HG02973 (cell line): ENCODE measurements at regions not wholly inside any gene's neighbourhood (a gene's known extent, or its start where the extent isn't known, plus 50 kb on each side); places are given as distances from the start of the nearest gene placed in this dataset.

Experiments
- ATAC-seq: cut with Tn5 transposase; IDR thresholded peaks from one replicate; pipeline ENCODE4 v1.9.1; 2021; ENCODE audit warnings: moderate library complexity; ENCODE audit not compliant: unreplicated experiment

DNA sequence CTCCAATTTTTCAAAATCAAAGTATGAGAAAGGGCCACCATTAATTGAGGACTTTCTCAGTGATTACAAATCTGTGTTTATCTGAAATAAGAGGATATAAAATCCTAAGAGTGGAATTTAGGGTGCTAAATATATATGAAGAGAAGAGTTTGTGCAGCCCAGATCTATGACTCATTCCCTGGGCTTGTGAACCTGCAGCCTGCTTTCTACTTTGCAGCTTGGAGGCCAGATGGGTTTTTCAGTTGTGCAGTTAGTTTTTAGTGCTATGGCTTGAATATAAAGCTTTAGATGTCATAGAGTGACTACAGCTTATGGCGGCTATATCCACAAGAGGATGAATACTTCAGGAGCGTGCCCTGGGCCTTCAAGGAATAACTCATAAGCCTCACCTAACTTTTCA lies 1391.1 kb downstream of the FSTL5 start:
- ATAC-seq, result no peak

DNA sequence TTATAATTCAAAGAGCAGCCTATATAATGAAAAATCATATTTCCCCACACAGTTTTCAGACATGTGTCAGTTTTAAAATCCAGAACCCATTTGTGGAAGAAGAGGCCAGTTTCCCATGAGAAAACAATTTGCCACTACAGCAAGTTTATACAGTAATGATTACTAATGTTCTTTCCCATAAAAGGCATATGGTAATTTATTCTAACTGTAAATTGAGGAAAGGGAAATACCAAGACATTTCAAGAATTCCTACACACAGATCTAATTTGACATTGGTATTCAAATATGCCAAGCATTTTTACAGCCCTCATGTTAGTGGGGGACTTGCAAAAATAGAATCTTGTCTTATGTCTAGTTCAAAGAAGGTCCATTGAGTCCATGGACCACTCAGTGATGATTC lies 1368.6 kb downstream of the FSTL5 start:
- ATAC-seq, result no peak

DNA sequence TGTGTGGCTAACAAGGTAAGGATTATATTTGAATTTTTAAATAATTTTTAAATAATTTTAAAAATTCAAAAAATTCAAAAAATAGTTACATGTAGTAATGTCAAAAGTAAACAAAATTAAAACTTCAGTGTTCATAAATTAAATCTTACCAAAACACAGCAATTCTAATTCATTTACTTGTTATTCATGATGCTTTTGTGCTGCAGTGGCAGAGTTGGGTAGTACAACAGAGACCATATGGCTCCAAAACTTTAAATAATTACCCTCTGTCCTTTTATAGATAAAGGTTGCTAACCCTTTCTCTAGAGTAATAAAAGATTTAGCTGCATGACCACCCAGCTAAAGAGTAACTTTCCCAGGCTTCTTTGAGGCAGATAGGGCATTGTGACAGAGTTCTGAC lies 1355.6 kb downstream of the FSTL5 start:
- no peak for ATAC-seq

DNA sequence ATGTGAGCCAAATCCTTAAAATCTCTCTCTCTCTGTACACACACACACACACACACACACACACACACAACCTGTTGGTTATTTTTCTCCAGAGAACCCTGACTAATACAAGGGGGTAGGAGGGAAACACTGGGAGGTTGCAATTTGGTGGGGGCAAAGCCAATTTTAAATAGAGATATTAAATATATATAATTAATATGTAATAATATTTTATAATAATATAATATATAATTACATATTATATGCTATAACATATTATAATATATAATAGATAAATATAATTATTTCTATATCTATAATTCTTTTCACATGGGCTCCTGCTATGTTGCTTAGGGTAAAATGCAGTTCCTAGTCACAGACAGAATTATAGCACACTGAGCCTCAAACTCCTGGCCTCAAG lies 1354.2 kb downstream of the FSTL5 start:
- no peak for ATAC-seq

DNA sequence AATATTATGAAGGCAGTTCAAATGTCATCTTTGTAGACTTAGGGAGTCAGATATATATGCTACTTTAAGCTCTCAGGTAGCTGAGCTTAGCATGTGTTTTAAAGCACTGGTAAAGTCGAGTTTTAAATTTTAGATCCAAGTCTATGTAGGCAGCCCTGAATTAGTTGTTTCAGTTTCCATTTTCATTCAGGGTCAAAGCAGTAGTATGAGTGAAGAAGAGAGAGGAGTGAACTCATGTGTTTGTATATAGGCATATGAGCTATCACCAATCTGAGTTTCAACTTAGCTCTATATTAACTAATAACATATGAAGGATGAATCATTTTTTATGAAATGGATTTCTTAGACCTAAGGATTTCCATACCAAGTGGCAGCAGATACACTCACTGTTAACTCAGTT lies 1353.4 kb downstream of the FSTL5 start:
- ATAC-seq, result no peak

DNA sequence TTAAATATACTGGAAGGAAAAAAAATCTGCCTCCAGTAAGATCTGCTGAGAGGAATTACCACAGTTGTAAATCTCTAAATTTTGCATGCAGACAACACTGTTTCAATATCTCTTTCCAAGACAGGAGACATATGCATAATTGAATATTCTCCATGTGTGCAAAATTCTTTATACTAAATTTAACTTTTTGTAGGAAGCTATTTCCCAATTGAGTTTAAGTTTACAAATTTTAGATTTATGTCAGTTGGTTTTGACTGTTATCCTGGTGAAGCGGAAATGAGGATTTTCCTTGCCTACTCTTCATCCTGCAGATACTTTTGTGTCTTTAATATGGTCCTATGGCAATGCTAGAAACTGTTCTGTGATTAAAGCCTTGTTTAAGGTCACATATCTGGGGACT lies 1352.9 kb downstream of the FSTL5 start:
- no peak for ATAC-seq

DNA sequence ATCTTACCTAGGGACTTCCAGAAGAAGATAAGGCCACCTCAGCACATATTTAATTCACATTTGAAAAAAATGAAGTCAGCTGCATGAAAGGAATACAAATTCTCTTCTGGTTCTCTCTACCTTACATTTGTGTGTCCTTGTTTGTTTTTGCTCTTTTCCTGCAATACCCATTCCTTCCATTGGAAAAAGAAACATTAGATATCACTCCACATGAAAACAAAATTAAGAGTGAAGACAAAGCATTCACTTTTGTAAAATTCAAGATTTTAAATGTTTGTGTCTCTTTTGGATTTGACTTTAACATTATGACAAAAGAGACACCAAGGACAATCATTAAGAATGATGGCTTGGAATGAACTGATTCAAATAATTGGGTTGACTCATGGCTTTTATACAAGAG lies 1351.8 kb downstream of the FSTL5 start:
- ATAC-seq, result no peak

DNA sequence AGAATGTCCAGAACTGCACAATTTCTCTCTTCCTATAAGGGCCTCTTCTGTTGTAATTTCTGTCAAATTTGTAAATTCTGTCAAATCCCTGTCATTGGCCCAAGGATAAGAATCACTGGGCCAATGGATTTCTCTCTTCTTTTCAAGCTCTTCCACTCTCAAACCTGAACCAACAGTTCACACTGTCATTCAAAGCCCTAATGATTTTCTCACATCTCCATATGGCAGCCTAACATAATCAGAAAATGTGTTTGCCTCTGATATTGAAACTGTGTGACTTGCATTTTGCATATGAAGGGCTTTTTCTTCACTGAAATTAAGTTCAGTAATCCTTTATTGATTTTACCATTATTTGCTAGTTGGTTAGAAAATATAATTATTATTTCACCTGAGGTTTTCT lies 1349.1 kb downstream of the FSTL5 start:
- ATAC-seq, result no peak

DNA sequence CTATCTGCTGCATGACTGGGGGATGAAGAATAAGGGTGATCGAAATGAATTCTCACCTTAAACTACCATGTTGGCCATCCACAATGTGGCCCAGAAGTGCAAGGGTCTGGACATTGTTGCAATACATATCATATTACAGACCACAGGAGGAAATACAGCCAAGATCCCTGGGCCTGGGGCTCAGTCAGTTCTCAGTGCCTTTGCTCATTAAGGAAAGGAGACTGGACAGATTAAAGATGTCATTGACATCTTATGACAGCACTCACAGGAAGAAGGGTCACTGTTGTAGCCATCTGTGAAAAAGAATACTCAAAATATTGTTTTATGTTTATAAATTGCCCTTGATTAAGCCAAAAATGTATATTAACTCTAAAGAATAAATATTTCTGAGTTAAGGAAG lies 1345.2 kb downstream of the FSTL5 start:
- no peak for ATAC-seq

DNA sequence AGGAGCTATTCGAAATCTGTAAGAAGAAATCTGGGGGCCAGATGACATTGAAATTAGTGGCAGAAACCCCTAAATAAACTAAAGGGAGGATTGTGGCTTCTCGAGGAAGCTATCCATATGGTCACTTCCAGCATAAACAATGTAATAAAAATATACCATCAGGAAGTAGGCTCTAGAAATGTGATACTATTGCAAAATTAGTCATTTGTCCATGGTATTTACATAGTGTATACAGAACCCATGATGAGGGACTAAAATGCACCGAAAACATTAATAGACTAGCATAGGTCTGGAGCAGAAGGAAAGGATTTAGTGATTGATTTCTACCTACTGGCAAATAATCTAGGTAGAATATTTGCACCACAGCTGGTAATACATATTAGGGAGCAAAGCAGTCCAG lies 1344.0 kb downstream of the FSTL5 start:
- no peak for ATAC-seq

DNA sequence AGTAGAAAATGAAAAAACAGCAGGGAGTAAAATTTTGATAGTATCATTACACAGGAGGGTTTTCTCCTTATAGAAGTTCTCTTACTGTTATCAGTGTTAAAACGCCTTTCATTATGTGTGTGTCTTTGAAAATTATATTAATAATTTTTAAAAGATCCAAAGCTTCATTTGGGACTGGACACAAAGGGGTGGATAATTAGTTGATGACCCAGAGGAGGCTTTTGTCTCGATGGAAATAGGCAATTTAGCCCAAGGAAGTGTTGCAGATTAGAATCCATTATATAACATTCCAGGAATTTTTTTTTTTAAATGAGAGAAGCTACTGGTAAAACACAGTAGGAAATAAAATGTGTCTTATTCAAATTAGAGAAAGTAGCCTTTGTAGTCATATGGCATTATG lies 1339.3 kb downstream of the FSTL5 start:
- no peak for ATAC-seq

DNA sequence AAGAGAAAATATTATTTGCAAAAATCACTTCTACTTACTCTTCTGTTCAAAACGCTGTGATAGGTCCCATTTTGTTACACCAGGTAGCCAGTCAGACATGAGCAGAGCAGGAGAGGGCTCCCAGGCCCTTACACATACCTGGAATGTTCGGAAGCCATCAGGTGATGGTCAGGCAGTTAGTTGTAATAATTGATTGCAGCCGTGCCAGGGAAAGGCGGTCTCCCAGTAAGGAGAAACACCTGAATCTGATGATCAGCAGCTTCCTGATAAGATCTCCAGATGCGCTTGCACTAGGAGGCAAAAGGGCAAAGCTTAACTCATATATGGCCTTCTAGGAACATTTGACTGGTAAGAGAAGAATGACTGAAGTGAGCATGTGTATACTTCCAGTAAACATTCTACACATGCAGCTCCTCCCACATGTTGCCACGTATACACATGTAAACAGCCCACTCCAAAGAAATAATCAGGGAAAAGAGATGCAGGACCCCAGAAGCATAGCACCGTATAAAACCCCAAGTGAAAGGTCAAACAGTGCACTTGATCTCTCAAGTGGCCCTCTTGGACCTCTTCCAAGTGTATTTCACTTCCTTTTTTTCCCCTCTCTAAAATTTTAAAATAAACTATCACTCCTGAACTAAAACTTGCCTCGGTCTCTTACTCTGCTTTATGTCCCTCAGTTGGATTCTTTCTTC lies 1338.0 kb downstream of the FSTL5 start:
- no peak for ATAC-seq

DNA sequence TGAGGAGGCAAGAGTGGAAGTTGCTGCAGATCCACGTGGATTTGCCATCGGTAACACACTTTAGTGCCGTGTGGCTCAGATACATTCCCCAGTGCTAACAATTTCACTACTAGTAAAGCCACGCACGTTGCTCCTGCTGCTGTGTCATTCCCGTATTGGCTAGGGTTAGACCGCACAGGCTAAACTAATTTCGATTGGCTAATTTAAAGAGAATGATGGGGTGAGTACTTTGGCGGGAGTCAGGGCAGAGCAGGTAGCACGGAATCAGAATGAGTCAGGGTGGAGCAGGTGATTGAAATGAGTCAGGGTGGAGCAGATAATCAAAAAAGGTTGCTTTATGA lies 1337.5 kb downstream of the FSTL5 start:
- ATAC-seq, result no peak

DNA sequence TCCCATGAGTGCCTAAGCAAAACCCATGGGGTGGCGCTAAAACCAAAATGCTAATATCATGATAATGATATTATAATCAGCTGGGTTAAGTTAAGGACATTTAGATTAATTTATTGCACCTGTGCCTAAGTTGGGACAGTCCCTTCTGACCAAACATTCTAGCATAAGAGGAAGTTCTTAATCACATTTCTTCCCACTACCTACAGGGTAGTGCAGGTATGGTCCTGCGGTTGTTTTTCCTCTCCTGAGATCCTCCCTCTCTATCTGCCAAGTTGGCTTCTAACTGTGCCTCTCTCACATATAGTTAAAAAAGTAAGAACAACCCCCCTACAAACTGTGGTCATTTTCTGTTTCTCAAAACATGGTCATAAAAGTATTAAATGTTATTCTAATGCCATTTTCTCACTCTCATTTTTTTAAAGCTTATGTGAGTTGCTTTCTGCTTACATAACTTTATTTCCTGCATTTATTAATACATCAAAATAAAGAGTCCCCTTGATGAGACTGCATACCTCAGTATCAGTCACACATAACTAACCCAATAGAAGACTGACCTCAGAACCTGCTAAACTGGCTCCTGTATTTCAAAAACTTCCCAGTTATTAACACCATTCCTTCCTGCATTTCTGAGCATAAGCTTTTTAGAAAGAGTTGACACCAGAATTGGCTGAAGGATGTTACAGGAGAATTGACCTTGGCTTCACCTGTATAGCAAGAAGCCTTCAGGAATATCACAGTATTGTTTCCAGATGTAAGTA lies 1332.5 kb downstream of the FSTL5 start:
- ATAC-seq, result no peak

DNA sequence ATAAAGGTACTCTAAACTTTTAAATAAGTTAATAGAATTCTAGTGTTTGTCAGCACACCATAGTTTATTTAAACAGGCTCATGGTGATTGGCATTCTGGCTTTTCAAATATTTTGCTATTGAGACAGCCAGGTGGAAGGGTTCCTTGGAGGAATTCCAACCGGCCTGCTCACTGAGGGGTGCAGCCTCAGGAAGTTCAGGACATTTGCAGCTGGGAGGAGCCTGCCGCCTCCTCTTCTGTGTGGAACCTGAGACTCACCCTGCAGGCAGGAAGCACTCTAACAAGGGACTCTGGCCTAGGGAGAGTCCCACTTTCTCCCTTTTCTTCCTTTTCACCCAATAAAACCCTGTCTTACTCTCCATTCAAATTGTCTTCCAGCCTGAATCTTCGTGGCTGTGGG lies 1328.0 kb downstream of the FSTL5 start:
- ATAC-seq, result no peak

DNA sequence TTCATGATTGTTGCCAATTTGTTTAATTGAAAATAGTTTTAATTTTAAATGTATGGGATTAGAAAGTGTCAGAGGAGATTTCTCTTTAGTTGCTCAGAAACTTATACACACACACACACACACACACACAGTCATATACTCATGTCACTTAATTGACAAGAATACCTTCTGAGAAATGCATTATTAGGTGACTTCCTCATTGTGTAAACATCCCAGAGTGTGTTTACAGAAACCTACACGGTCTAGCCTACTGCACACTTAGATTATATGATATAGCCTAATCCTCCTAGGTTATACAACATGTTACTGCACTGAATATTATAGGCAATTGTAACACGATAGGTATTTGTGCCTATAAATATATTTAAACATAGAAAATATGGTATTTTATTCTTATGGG lies 1327.4 kb downstream of the FSTL5 start:
- no peak for ATAC-seq

DNA sequence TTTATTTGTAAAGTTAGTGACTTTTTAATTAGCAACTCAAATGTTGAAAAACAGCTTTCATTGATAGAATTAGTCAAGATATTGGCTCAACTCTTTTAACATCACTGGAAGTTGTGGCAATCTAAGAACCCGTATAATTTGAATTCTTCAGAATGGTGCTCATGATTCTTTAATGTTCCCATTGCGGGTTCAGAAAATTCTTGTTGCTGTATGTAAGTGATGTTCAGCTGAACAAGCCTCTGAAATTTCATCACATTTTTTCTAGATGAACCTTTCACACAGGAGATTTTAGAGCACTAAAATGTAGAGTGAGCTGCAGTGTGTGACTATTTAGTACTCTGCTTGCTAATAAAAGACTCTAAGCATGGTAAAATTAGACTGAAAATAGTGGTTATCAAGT lies 1317.7 kb downstream of the FSTL5 start:
- no peak for ATAC-seq

DNA sequence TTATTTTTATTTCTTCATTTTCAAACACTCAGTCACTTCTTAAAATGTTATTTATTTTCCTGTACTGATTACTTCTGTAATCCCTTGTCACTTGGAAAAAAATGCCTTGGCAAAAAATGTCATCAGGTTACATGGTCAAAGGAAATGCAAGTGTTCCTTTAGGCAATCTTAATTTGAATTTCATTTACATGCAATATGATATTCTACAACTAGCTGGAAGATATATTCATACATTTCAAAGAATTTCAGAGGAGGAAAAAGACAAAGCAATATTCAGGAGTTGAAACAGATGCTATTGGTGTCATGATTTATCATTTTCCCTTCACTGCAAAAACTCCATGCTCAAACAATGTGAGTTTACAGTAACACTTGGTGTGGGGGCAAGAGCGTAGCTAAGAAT lies 1316.6 kb downstream of the FSTL5 start:
- ATAC-seq, result no peak

DNA sequence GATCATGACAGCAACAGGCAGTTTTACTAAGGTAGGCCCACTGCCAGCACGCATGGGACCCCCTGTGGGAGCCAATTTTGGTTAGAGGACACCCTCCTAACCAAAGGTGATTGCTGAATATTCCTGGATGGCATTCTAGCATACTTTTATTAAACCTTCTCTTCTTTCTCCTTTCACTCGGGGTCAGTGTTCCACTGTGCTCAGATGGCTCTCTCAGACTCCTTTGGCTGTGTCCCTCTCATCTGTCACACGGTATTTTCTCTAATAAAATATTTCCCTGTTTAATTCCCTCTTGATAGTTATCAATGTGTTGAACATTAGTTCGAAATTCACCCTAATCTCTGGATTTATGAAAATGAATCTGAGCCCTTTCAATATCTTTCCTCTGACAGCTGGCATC lies 1315.3 kb downstream of the FSTL5 start:
- no peak for ATAC-seq

DNA sequence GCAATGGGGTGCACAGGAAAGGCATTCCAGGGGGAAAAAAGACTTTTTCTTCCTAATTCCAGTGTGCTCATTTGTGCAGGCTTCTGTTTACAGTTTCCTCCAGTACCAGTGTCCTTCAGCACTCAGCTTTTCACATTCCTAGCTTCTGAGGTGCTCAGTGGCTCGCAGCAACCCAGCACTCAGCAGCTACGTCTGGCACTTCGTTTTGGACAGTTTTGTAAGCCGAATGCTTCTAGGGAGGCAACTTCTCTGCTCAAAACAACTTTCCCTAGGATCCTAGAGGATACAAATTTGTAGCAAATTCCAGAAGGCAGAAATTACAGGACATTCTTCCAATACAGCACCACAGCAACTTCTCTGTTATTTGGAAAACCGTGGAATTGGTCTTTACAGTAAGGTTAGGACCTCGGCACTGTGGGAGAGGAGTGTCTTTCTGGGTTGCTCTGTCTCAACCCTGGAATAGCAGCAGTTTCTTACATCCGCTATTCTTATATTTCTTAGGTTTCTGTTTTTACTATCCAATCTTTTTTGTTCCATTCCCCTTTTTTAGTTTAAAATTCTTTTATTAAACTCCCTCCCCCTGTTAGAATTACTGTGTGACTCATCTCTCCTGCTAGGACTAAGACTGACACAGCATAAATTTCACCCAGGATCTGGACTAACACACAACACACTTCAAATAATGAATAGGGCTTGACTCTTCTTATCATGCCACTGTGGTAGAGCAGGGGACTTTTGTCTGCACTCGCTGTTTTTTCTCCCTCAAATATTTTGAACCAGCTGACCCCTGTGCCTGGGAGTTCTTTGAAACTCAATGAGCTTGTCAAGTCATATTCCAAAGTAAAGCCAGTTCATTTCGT lies 1314.7 kb downstream of the FSTL5 start:
- no peak for ATAC-seq

DNA sequence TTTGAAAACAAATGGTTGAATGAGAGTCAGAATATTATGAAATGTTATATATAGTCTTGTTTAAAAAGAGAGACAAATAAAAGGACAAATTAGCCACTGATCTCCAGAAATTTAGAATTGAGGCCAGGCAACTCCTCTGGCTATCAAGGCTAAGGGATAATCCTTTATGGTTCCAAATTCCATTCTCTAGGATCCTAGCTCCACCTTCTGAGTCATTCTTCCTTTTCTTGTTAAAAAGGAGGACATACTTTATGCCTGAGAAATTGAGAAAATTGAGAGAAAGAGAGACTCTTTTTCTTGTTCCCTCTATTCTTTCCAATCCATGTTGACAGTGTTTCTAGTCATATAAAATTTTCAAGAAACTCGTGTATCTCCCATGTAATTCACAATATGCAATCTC lies 1299.5 kb downstream of the FSTL5 start:
- ATAC-seq, result no peak

DNA sequence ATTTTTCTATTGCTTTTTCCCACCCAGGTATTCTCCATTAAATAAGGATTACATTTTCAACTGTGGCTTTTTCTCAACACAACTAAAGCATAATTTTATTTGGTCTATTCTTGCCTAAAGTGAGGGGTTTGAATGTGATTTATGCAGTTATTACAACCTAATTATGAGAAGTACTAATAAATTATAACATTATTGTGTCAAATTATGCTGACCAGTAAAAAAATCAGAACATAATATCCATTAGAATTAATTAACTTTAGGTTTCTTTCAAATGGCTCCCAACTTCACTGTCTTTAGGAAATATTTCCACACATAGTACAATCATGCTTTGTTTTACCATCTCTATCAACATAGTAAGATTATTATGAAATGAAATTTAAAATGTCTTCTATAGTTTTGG lies 1293.9 kb downstream of the FSTL5 start:
- ATAC-seq, result no peak
